GM06990 (cell line): ENCODE measurements at regions not wholly inside any gene's neighbourhood (a gene's known extent, or its start where the extent isn't known, plus 50 kb on each side); places are given as distances from the start of the nearest gene placed in this dataset.
"Not testable (repeated sequence)": the region's sequence is repeated elsewhere in the genome, so short reads cannot be mapped to it uniquely, and the experiment has no call there.

Experiments
- DNase-seq: peaks from one replicate; pipeline ENCODE4 v3.0.0-alpha.2; 2011; ENCODE audit not compliant: insufficient read length; ENCODE audit errors: extremely low read depth
- H3K27me3 ChIP-seq: replicated peaks from 2 replicates; pipeline ENCODE4 v1.6.0; 2011; ENCODE audit warnings: low read length; ENCODE audit not compliant: control insufficient read depth, insufficient read depth
- H3K36me3 ChIP-seq: 2 replicates; pipeline ENCODE4 v1.5.1; 2011; ENCODE audit warnings: low read length; ENCODE audit not compliant: control insufficient read depth, insufficient read depth
- H3K4me3 ChIP-seq: replicated peaks from 2 replicates; pipeline ENCODE4 v1.5.1; 2011; ENCODE audit warnings: low read depth, mild to moderate bottlenecking, control low read depth, low read length
- CTCF ChIP-seq: IDR thresholded peaks from 2 replicates; pipeline ENCODE4 v1.5.1; 2011; ENCODE audit warnings: low read length, control low read depth, mild to moderate bottlenecking, inconsistent platforms; ENCODE audit not compliant: insufficient read depth, poor library complexity, severe bottlenecking

DNA sequence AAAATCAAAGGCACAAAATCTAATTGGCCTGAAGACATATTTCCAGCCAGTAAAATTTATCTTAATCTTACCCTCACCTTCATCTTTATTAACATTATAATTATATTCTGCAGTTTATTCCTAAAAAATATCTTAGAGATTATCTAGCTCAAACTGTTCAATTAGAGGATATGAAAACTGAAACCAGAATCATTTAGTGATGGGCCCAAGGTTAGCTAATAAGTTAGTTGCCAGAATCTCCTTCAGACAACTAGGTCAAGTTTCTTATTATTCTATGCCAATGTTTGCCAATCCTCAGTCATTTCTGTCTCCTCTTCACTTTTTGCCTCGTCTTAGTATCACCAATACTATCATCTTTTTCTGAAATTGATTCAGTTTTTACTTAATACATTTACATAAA lies 56.0 kb upstream of the RASA1 start:
- Histone ChIP-seq H3K4me3 (no peak overlapping the region), H3K36me3 (no peaks in the 10 kb centered on the region), H3K27me3 (no peaks in the 10 kb centered on the region)
- no peak for DNase-seq
- no peak for TF ChIP-seq CTCF

GRCh38 chr5:87212183-87212582 lies 55.5 kb upstream of the RASA1 start:
- H3K4me3 ChIP-seq, DNase-seq, H3K36me3 ChIP-seq, H3K27me3 ChIP-seq: not testable (repeated sequence)

GRCh38 chr5:87217480-87217879 lies 50.2 kb upstream of the RASA1 start:
- H3K27me3 ChIP-seq, H3K4me3 ChIP-seq, H3K36me3 ChIP-seq, DNase-seq: not testable (repeated sequence)
